ENCODE measurements at regions not wholly inside any gene's neighbourhood (a gene's known extent, or its start where the extent isn't known, plus 50 kb on each side); places are given as distances from the start of the nearest gene placed in this dataset.

GRCh38 chr1:201697174-201697573, 131.8 kb upstream of the IPO9 start:
- TF ChIP-seq CTCF (IDR thresholded peaks at IDR 0.05; ENCODE audit: low read depth, low read length), result no peak
- no peak for TF ChIP-seq POLR2A (IDR thresholded peaks at IDR 0.05; ENCODE audit: extremely low read depth, insufficient read length)

Data from NB4 (cell line).